K562 (cell line): ENCODE measurements at regions not wholly inside any gene's neighbourhood (a gene's known extent, or its start where the extent isn't known, plus 50 kb on each side); places are given as distances from the start of the nearest gene placed in this dataset.

Experiments used
- ATAC-seq: fragments of 200-7000 bp; cut with Tn5 transposase; 3 replicates; pipeline ENCODE4 v1.9.1; 2020; ENCODE audit warnings: moderate library complexity
- BruUV-seq: library from RNA; stranded (reverse); fragments of 400-500 nt; replicated peaks from 2 replicates; lab custom pipeline; 2021; lab: Mats Ljungman, UMichigan
- CTCF ChIA-PET: fragments of 300-600 bp; formaldehyde crosslinking; extraction: SDS; loops from one replicate; lab custom pipeline; 2021; ENCODE audit warnings: low intra/inter-chr PET ratio; lab: Yijun Ruan, JAX
- POLR2A ChIA-PET: fragments of 300-600, 350-650 bp; sonication (Branson Sonifier 250); formaldehyde crosslinking; extraction: SDS; loops from one replicate; lab custom pipeline; 2021; ENCODE audit warnings: antibody characterized with exemption, inconsistent platforms; lab: Yijun Ruan, JAX
- DNase-seq, 4 experiments: peaks; one replicate each; pipeline versions ENCODE4 v3.0.0 to v3.0.0-alpha.2; 2011 to 2018; ENCODE audit warnings: low spot score in 3 of 4, mixed read lengths in 3 of 4; ENCODE audit errors: extremely low read depth in 1 of 4
- FAIRE-seq: peaks from 2 replicates; lab custom pipeline; 2011; peaks lifted over from hg19 to GRCh38; lab: Jason Lieb, UNC
- H2AFZ ChIP-seq: 2 replicates; pipeline ENCODE4 v1.6.0; 2011; ENCODE audit warnings: low read depth, low read length, control low read depth, inconsistent platforms
- H3K27ac ChIP-seq: fragments of 200-600 bp; 3 replicates; pipeline ENCODE4 v1.8.0; 2011; ENCODE audit warnings: low read depth, mild to moderate bottlenecking, control low read depth, inconsistent platforms, low read length, moderate library complexity, mixed read lengths; ENCODE audit errors: extremely low read depth
- H3K27me3 ChIP-seq, 2 experiments: fragments of 300-600 bp in 1 of 2; 2 replicates in 1 of 2; 3 replicates in 1 of 2; pipeline versions ENCODE4 v1.6.0 to v1.8.0; 2011; ENCODE audit warnings: inconsistent platforms in 2 of 2, low read length in 2 of 2, mild to moderate bottlenecking in 1 of 2, mixed read lengths in 1 of 2, moderate library complexity in 1 of 2; ENCODE audit not compliant: control insufficient read depth in 2 of 2, insufficient read depth in 2 of 2
- H3K36me3 ChIP-seq: fragments of 300-600 bp; 3 replicates; pipeline ENCODE4 v1.8.0; 2011; ENCODE audit warnings: mild to moderate bottlenecking, low read length, inconsistent platforms; ENCODE audit not compliant: control insufficient read depth, insufficient read depth
- H3K4me1 ChIP-seq, 2 experiments: fragments of 200-600 bp in 1 of 2; replicated peaks in 1 of 2; 2 replicates in 1 of 2; 3 replicates in 1 of 2; pipeline versions ENCODE4 v1.5.1 to v1.8.0; 2011; ENCODE audit warnings: inconsistent platforms in 2 of 2, low read length in 2 of 2, mild to moderate bottlenecking in 1 of 2, mixed read lengths in 1 of 2, moderate library complexity in 1 of 2; ENCODE audit not compliant: control insufficient read depth in 2 of 2, insufficient read depth in 2 of 2
- H3K4me2 ChIP-seq: 2 replicates; pipeline ENCODE4 v1.6.1; 2011; ENCODE audit warnings: low read length, control low read depth, inconsistent platforms, mixed read lengths; ENCODE audit not compliant: insufficient read depth
- H3K4me3 ChIP-seq: fragments of 200-600 bp; sonication (generic), shearing (Covaris generic); 2 replicates; pipeline ENCODE4 v1.5.1; 2016; ENCODE audit warnings: control low read depth, inconsistent platforms
- H3K79me2 ChIP-seq: fragments of 200-600 bp; 3 replicates; pipeline ENCODE4 v1.8.0; 2011; ENCODE audit warnings: low read length, inconsistent platforms; ENCODE audit not compliant: control insufficient read depth, insufficient read depth
- H3K9ac ChIP-seq, 2 experiments: 2 replicates each; pipeline versions ENCODE4 v1.6.0 to v1.6.1; 2011; ENCODE audit warnings: low read depth in 2 of 2, low read length in 2 of 2, control low read depth in 1 of 2, inconsistent platforms in 1 of 2, mild to moderate bottlenecking in 1 of 2, mixed read lengths in 1 of 2; ENCODE audit not compliant: insufficient read depth in 1 of 2
- H3K9me1 ChIP-seq: one replicate; pipeline ENCODE4 v1.6.0; 2011; ENCODE audit warnings: inconsistent platforms, mild to moderate bottlenecking, low read length, moderate library complexity; ENCODE audit not compliant: control insufficient read depth, insufficient read depth
- H3K9me3 ChIP-seq: replicated peaks from 2 replicates; pipeline ENCODE4 v1.5.1; 2011; ENCODE audit warnings: low read depth, low read length, inconsistent platforms; ENCODE audit not compliant: control insufficient read depth, insufficient read depth
- H4K20me1 ChIP-seq: replicated peaks from 2 replicates; pipeline ENCODE4 v1.6.1; 2011; ENCODE audit warnings: low read length, inconsistent platforms, mixed read lengths; ENCODE audit not compliant: control insufficient read depth, insufficient read depth
- CEBPB ChIP-seq: fragments of 450-650 bp; IDR thresholded peaks from 2 replicates; pipeline ENCODE4 v1.6.1; 2016; ENCODE audit warnings: missing genetic modification characterization, missing compliant biosample characterization
- ZNF766 ChIP-seq: fragments of 200-800 bp; sonication (Bioruptor generic); conservative IDR thresholded peaks from 2 replicates; pipeline ENCODE4 v1.6.1; 2016; ENCODE audit warnings: missing genetic modification characterization, missing compliant biosample characterization
- WGBS: fragments of 100-300 bp; shearing (Covaris generic); methylation state at CpG from one replicate; pipeline ENCODE4 v1.1.6; 2016; ENCODE audit warnings: low coverage, mixed read lengths; ENCODE audit not compliant: insufficient coverage; ENCODE audit errors: missing lambda C conversion rate; 5-methylcytosine and 5-hydroxymethylcytosine counted together
- in situ Hi-C: fragments of 300-500 bp; cut with MboI; formaldehyde crosslinking; loops from 4 replicates; pipeline ENCODE4 v1.15.0; 2018; ENCODE audit warnings: inconsistent platforms, mixed read lengths
- intact Hi-C: fragments of 100-400 bp; cut with micrococcal nuclease; formaldehyde crosslinking; loops from 2 replicates; pipeline ENCODE4 v1.14.2; 2022

DNA sequence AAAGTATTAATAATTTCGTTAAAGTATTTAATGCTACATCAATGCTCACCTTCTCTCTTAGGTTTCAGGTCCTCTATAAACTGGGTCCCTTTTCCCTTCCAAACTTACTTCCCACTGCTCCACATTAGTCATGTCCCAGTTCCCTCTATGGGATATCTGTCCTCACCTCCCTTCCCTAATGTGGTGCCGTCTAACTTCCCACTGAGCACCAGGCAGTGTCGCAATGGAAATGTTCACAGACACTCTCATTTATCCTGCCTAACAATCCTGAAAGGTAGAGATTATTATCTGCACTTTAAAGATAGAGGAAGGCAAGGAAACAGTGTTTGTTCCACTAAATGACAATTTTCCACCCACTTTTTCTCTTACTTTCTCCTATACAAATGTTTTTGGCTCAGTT, 329.7 kb downstream of the CWC27 start:
- Histone ChIP-seq H3K9ac (no peak overlapping the region), H3K27me3 (no peaks in the 10 kb centered on the region), H3K4me3 (no peak overlapping the region), H3K9me3 (no peaks in the 10 kb centered on the region), H4K20me1 (no peaks in the 10 kb centered on the region), H2AFZ (no peak overlapping the region), H3K9me1 (no peaks in the 10 kb centered on the region), H3K36me3 (no peaks in the 10 kb centered on the region), H3K79me2 (no peaks in the 10 kb centered on the region), H3K4me2 (no peak overlapping the region), H3K4me1 (peaks cover 9% of the 10 kb centered on the region in 2 experiments; a peak in 4 of 5 replicates), H3K27ac (no peak overlapping the region)
- 3% methylated on average over 3 of the region's 3 CpGs for WGBS
- CTCF ChIA-PET = no interaction called here
- BruUV-seq = no TSS peak
- POLR2A ChIA-PET = interaction anchor here (0.8 kb wide), 1 partner anchor 737 kb away, joined by 3 read pairs; no protein-coding TSS in a partner anchor
- intact Hi-C loops = no loop called here
- FAIRE-seq (no peak), DNase-seq (no peak), ATAC-seq (no peak)
- in situ Hi-C loops = no loop called here
- TF ChIP-seq ZNF766 (CRISPR knock-in tag) (no peak), CEBPB (tag) (peak; percentile 33; the same call in 1 of the 2 replicates)
